Epithelial cell of esophagus (primary cell): ENCODE measurements at regions not wholly inside any gene's neighbourhood (a gene's known extent, or its start where the extent isn't known, plus 50 kb on each side); places are given as distances from the start of the nearest gene placed in this dataset.
"Not testable (repeated sequence)": the region's sequence is repeated elsewhere in the genome, so short reads cannot be mapped to it uniquely, and the experiment has no call there.

Experiments used
- DNase-seq: peaks from one replicate; pipeline ENCODE4 v3.0.0; 2010; ENCODE audit warnings: low read depth
- H3K4me3 ChIP-seq: 2 replicates; pipeline ENCODE4 v1.5.1; 2011; ENCODE audit warnings: mild to moderate bottlenecking, low read length, control low read depth
- TF ChIP-seq, protein P1 (sequence below): IDR thresholded peaks from 2 replicates; pipeline ENCODE4 v1.5.1; 2011; ENCODE audit warnings: low read depth, mild to moderate bottlenecking, low read length, control low read depth, inconsistent platforms; ENCODE audit not compliant: insufficient read depth; ENCODE audit errors: missing control alignments

DNA sequence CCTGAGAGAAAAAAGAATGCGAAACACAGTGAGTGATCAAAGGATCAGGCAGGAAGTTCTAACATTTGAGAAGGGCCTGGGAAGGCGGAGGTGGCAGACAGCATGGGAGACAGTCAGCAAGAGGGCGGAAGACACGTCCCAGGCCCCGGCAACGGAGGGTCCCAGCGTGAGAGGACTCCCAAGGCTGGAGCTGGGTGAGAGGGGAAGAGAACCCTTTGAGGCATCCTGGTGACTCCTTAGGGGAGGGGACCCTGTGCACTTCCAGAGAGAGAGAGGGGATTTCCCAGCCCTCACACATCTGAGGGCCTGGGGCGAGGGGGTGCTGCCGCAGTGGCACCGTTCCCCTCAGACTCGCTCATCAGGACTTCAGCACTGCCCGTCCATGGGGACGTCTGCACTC, 133.4 kb downstream of the RTP5 start:
- no peak overlapping the region for H3K4me3 ChIP-seq
- DNase-seq = no peak
- TF ChIP-seq, protein P1, sequence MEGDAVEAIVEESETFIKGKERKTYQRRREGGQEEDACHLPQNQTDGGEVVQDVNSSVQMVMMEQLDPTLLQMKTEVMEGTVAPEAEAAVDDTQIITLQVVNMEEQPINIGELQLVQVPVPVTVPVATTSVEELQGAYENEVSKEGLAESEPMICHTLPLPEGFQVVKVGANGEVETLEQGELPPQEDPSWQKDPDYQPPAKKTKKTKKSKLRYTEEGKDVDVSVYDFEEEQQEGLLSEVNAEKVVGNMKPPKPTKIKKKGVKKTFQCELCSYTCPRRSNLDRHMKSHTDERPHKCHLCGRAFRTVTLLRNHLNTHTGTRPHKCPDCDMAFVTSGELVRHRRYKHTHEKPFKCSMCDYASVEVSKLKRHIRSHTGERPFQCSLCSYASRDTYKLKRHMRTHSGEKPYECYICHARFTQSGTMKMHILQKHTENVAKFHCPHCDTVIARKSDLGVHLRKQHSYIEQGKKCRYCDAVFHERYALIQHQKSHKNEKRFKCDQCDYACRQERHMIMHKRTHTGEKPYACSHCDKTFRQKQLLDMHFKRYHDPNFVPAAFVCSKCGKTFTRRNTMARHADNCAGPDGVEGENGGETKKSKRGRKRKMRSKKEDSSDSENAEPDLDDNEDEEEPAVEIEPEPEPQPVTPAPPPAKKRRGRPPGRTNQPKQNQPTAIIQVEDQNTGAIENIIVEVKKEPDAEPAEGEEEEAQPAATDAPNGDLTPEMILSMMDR = no peak

DNA sequence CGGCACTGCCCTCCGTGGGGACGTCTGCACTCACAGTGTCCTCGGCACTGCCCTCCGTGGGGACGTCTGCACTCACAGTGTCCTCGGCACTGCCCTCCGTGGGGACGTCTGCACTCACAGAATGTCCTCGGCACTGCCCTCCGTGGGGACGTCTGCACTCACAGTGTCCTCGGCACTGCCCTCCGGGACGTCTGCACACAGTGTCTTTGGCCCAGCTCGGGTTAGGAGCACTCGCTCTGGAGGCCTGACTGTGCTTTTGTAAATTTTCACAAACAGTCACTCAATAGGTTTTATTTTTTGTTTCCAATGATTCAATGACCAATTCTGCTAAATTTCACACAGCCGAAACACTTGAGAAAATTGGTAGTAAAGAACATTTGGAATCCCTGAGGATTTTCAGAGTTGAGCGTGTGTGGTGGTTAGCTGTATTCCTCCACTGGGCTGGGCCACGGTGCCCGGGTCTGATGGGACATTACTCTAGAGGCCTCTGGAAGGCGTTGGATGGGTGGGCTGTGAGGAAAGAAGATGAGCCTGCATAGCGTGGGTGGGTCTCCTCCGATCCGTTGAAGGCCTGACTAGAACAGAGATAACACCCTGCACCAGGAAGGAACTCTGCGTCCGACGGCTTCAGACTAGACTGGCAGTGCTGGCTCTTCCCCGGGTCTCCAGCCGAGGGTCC, 134.8 kb downstream of the RTP5 start:
- DNase-seq = no peak

DNA sequence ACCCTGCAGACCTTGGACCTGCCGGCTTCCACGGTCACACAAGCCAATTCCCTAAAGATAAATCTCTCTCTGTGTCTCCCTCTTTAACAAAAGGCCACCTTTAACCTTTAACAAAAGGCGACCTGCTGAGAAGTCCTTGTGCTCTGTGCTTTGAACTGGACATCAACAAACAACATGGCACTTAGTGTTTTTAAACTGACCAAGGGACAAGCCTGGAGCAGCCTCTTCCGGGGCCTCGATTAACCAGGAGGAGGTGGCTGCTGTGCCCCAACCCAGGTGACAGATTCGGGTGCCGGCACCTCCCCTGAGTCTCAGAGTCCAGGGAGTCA, 135.3 kb downstream of the RTP5 start:
- no peak overlapping the region for H3K4me3 ChIP-seq
- TF ChIP-seq, protein P1 = no peak
- DNase-seq = no peak

More for the DNA sequence above, 134.8 kb downstream of the RTP5 start:
- H3K4me3 ChIP-seq = no peak overlapping the region
- TF ChIP-seq, protein P1 = no peak

DNA sequence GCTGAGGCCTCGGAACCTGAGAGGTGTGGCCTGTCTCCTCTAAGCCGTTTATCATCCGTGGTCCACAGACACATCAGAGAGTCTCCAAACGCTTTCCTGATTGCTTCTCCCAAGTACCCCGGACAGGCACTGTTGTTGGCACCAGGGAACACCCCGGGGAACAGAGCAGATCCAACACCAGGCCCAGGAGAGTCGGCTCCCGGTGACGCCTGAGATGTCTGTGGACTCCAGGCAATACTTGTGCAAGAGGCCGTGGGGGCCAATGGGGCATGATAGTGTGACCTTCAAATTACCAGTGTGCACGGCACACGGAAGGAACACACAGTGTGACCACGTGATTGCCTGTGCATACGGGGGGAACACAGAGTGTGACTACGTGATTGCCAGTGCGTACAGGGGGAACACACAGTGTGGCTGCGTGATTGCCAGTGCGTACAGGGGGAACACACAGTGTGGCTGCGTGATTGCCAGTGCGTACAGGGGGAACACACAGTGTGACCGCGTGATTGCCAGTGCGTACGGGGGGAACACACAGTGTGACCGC, 136.6 kb downstream of the RTP5 start:
- DNase-seq, H3K4me3 ChIP-seq: not testable (repeated sequence)

DNA sequence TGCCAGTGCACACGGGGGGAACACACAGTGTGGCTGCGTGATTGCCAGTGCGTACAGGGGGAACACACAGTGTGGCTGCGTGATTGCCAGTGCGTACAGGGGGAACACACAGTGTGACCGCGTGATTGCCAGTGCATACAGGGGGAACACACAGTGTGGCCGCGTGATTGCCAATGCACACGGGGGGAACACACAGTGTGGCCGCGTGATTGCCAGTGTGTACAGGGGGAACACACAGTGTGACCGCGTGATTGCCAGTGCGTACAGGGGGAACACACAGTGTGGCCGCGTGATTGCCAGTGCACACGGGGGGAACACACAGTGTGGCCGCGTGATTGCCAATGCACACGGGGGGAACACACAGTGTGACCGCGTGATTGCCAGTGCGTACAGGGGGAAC, 139.4 kb downstream of the RTP5 start:
- not testable (repeated sequence) for DNase-seq, H3K4me3 ChIP-seq

DNA sequence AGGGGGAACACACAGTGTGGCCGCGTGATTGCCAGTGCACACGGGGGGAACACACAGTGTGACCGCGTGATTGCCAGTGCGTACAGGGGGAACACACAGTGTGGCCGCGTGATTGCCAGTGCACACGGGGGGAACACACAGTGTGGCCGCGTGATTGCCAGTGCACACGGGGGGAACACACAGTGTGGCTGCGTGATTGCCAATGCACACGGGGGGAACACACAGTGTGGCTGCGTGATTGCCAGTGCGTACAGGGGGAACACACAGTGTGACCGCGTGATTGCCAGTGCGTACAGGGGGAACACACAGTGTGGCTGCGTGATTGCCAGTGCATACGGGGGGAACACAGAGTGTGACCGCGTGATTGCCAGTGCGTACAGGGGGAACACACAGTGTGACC, 140.3 kb downstream of the RTP5 start:
- not testable (repeated sequence) for H3K4me3 ChIP-seq

DNA sequence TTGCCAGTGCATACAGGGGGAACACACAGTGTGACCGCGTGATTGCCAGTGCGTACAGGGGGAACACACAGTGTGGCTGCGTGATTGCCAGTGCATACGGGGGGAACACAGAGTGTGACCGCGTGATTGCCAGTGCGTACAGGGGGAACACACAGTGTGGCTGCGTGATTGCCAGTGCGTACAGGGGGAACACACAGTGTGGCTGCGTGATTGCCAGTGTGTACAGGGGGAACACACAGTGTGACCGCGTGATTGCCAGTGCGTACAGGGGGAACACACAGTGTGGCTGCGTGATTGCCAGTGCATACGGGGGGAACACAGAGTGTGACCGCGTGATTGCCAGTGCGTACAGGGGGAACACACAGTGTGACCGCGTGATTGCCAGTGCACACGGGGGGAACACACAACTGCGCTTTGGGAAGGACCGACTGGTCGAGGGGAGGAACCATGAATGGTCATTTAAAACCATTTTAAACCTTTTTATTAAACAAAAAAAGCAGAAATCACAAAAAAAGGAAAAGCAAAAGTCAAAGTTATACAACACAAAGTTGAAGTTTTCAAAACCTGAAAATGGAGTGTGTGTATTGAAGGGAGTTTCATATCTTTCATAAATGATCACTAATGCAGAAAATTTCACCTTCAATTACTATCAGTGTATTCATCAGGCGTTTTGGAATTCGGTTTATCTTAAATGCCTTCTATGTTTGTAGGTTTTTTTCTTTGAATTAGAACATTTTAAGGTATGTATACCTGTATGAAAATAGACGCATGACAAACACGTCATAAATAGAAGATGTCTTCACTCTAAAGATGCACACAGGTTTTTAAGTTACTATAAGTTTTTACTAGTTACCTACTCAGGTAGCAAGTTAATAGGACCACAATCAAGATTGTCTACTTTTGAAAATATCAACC, 141.0 kb downstream of the RTP5 start:
- H3K4me3 ChIP-seq, DNase-seq: not testable (repeated sequence)

More for the DNA sequence above, 140.3 kb downstream of the RTP5 start:
- not testable (repeated sequence) for DNase-seq

DNA sequence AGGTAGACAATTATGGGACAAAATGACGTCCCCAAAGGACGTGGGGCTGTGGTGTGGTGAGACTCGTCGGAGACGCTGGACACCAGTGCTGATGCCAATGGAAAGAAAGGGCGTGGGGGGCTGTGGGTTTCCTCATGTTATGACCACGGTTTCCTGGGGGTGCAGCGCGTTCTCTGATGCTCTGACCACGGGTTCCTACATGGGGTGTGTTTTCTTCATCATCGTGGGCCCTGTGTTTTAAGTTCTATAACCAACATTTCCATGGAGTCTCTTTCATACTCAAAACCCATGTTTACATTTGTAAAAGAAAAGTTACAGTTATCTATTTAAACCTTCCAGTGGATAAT, 141.6 kb downstream of the RTP5 start:
- TF ChIP-seq, protein P1 = no peak
- DNase-seq = no peak
- no peak overlapping the region for H3K4me3 ChIP-seq

DNA sequence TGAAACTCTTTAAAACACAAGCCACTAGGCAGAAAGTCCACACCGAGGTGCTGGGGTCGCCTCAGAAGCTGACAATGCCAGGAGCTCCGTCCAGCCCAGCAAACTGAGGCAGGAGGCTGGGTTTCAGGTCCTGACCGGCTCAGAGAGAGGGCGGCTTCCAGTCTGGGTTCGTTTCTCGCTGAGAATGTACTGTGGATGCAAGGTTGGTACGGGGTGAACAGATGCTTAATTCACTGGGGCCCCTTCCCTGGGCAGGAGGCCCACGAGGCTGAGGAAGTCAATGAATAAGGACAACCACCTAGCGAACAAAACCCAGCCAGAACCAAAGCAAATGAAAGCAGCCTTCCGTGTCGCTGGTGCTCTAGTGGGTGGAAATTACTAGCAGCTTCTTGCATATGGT, 142.0 kb downstream of the RTP5 start:
- DNase-seq = no peak
- TF ChIP-seq, protein P1 = no peak
- H3K4me3 ChIP-seq = no peak overlapping the region
